HepG2 (cell line): ENCODE measurements at regions not wholly inside any gene's neighbourhood (a gene's known extent, or its start where the extent isn't known, plus 50 kb on each side); places are given as distances from the start of the nearest gene placed in this dataset.
A peak's percentile ranks its signal among the peaks of the same experiment; 100 is the strongest.

Source experiments
- ATAC-seq: fragments of 200-7000 bp; cut with Tn5 transposase; 3 replicates; pipeline ENCODE4 v1.9.1; 2020; ENCODE audit warnings: mild to moderate bottlenecking, moderate library complexity
- BruUV-seq: library from RNA; stranded (reverse); fragments of 400-500 nt; replicated peaks from 2 replicates; lab custom pipeline; 2021; lab: Mats Ljungman, UMichigan
- CTCF ChIA-PET: fragments of 300-600 bp; formaldehyde crosslinking; extraction: SDS; loops from one replicate; lab custom pipeline; 2021; ENCODE audit warnings: low total read pairs, inconsistent platforms, low intra/inter-chr PET ratio; lab: Yijun Ruan, JAX
- POLR2A ChIA-PET: fragments of 350-600 bp; sonication (Branson Sonifier 250); formaldehyde crosslinking; loops from one replicate; lab custom pipeline; 2020; ENCODE audit warnings: antibody characterized with exemption, inconsistent platforms; lab: Yijun Ruan, JAX
- DNase-seq: peaks from one replicate; pipeline ENCODE4 v3.0.0-alpha.2; 2015; ENCODE audit warnings: low spot score
- FAIRE-seq: peaks from 3 replicates; lab custom pipeline; 2011; peaks lifted over from hg19 to GRCh38; lab: Jason Lieb, UNC
- H2AFZ ChIP-seq: one replicate; pipeline ENCODE4 v1.6.1; 2011; ENCODE audit warnings: low read length, inconsistent platforms
- H3K27ac ChIP-seq: fragments of 300-600 bp; 3 replicates; pipeline ENCODE4 v1.8.0; 2011; ENCODE audit warnings: mixed run types, mild to moderate bottlenecking, mixed read lengths, low read length, inconsistent platforms; ENCODE audit not compliant: insufficient read depth; ENCODE audit errors: extremely low read length
- H3K27me3 ChIP-seq, 2 experiments: fragments of 200-600 bp in 1 of 2; 2 replicates in 1 of 2; 3 replicates in 1 of 2; pipeline versions ENCODE4 v1.6.0 to v1.8.0; 2011; ENCODE audit warnings: low read length in 2 of 2, mild to moderate bottlenecking in 2 of 2, moderate library complexity in 2 of 2, inconsistent platforms in 1 of 2; ENCODE audit not compliant: insufficient read depth in 2 of 2, control insufficient read depth in 1 of 2
- H3K36me3 ChIP-seq, 2 experiments: fragments of 200-600 bp in 1 of 2; replicated peaks in 1 of 2; 2 replicates in 1 of 2; 3 replicates in 1 of 2; pipeline versions ENCODE4 v1.5.1 to v1.8.0; 2011; ENCODE audit warnings: low read length in 2 of 2, inconsistent platforms in 1 of 2; ENCODE audit not compliant: insufficient read depth in 2 of 2, control insufficient read depth in 1 of 2
- H3K4me1 ChIP-seq: 2 replicates; pipeline ENCODE4 v1.5.1; 2012; ENCODE audit warnings: low read length, inconsistent platforms; ENCODE audit not compliant: insufficient read depth
- H3K4me2 ChIP-seq: 2 replicates; pipeline ENCODE4 v1.6.0; 2011; ENCODE audit warnings: low read depth, low read length, inconsistent platforms
- H3K4me3 ChIP-seq, 3 experiments: fragments of 200-600 bp in 1 of 3; sonication (generic), shearing (Covaris generic) in 1 of 3; replicated peaks in 1 of 3; 2 replicates each; pipeline ENCODE4 v1.5.1; 2011 to 2016; ENCODE audit warnings: low read length in 3 of 3, inconsistent platforms in 2 of 3, low read depth in 2 of 3, mild to moderate bottlenecking in 2 of 3, control low read depth in 1 of 3, mixed read lengths in 1 of 3; ENCODE audit not compliant: insufficient read depth in 1 of 3
- H3K79me2 ChIP-seq: one replicate; pipeline ENCODE4 v1.6.1; 2011; ENCODE audit warnings: low read length, inconsistent platforms; ENCODE audit not compliant: insufficient read depth
- H3K9ac ChIP-seq: 2 replicates; pipeline ENCODE4 v1.6.0; 2011; ENCODE audit warnings: mild to moderate bottlenecking, low read depth, low read length, inconsistent platforms; ENCODE audit not compliant: insufficient read depth
- H3K9me3 ChIP-seq: 2 replicates; pipeline ENCODE4 v1.5.1; 2012; ENCODE audit warnings: mild to moderate bottlenecking, low read length
- H4K20me1 ChIP-seq: 2 replicates; pipeline ENCODE4 v1.6.0; 2011; ENCODE audit warnings: inconsistent platforms, mild to moderate bottlenecking, low read length, moderate library complexity; ENCODE audit not compliant: insufficient read depth
- DNMT1 ChIP-seq: sonication (generic); formaldehyde crosslinking; IDR thresholded peaks from 2 replicates; pipeline ENCODE4 v1.5.1; 2020; ENCODE audit warnings: mild to moderate bottlenecking, missing genetic modification reagents
- ETS1 ChIP-seq: sonication (generic); formaldehyde crosslinking; IDR thresholded peaks from 2 replicates; pipeline ENCODE4 v1.4.0; 2020; ENCODE audit warnings: missing genetic modification reagents
- MNT ChIP-seq: fragments of 450-650 bp; IDR thresholded peaks from 2 replicates; pipeline ENCODE4 v1.6.1; 2016
- SKIL ChIP-seq: sonication (generic); formaldehyde crosslinking; IDR thresholded peaks from 2 replicates; pipeline ENCODE4 v1.8.0; 2022; ENCODE audit warnings: missing genetic modification reagents, mild to moderate bottlenecking, moderate library complexity, borderline replicate concordance
- ZC3H4 ChIP-seq: sonication (generic); formaldehyde crosslinking; IDR thresholded peaks from 2 replicates; pipeline ENCODE4 v1.4.0; 2020; ENCODE audit warnings: missing genetic modification reagents, borderline replicate concordance
- ZNF20 ChIP-seq: sonication (generic); formaldehyde crosslinking; IDR thresholded peaks from 2 replicates; pipeline ENCODE4 v1.4.0; 2020; ENCODE audit warnings: mild to moderate bottlenecking, moderate library complexity, missing genetic modification reagents
- ZSCAN31 ChIP-seq: sonication (generic); formaldehyde crosslinking; IDR thresholded peaks from 2 replicates; pipeline ENCODE4 v1.5.0; 2020; ENCODE audit warnings: low read depth, mild to moderate bottlenecking, missing genetic modification reagents
- WGBS: methylation state at CpG from one replicate; pipeline ENCODE4 v1.1.6; 2017; ENCODE audit warnings: low lambda C conversion rate; 5-methylcytosine and 5-hydroxymethylcytosine counted together
- in situ Hi-C: cut with HindIII; loops from 2 replicates; pipeline ENCODE4 v1.10.0; 2017; ENCODE audit warnings: low pct_unique_long_range_greater_than_20kb; ENCODE audit not compliant: extremely low pct_ligation_motif_present
- intact Hi-C: fragments of 100-400 bp; cut with micrococcal nuclease; formaldehyde crosslinking; loops from one replicate; pipeline ENCODE4 v1.10.0; 2022; ENCODE audit not compliant: unreplicated experiment

GRCh38 chr12:124478985-124479645 is 88.3 kb downstream of the NCOR2 start:
- no TSS peak for BruUV-seq
- no peaks in the 10 kb centered on the region for H3K9me3 ChIP-seq
- ChIA-PET CTCF (no interaction called here), POLR2A (no interaction called here)
- ATAC-seq (no peak), FAIRE-seq (no peak), DNase-seq (no peak)
- 0 out of 2 replicates have a peak, but pooled peaks cover 4% of the 10 kb centered on the region for H4K20me1 ChIP-seq
- in situ Hi-C loops = no loop called here
- H3K4me1 ChIP-seq = peaks cover 33% of the 10 kb centered on the region
- no peak overlapping the region for H3K9ac ChIP-seq
- intact Hi-C loops = no loop called here
- WGBS = 96% methylated on average over 34 of the region's 42 CpGs
- H2AFZ ChIP-seq = no peak overlapping the region
- no peak overlapping the region for H3K4me2 ChIP-seq
- peaks cover 15 to 36% of the 10 kb centered on the region in 2 experiments for H3K36me3 ChIP-seq
- H3K27ac ChIP-seq = no peak overlapping the region
- H3K4me3 ChIP-seq = no peak overlapping the region
- H3K27me3 ChIP-seq = no peaks in the 10 kb centered on the region
- TF ChIP-seq MNT = peak; percentile 92
- 0 out of 2 replicates have a peak, but pooled peaks have one; percentile 55 for TF ChIP-seq DNMT1 (CRISPR knock-in tag)
- TF ChIP-seq ETS1 (CRISPR knock-in tag) = no peak
- no peak for TF ChIP-seq ZC3H4
- TF ChIP-seq ZSCAN31 = no peak
- TF ChIP-seq ZNF20 (CRISPR knock-in tag) = no peak
- TF ChIP-seq SKIL (CRISPR knock-in tag) = 0 out of 2 replicates have a peak, but pooled peaks have one; percentile 7
- no peaks in the 10 kb centered on the region for H3K79me2 ChIP-seq
